DND-41 (cell line): ENCODE measurements at regions not wholly inside any gene's neighbourhood (a gene's known extent, or its start where the extent isn't known, plus 50 kb on each side); places are given as distances from the start of the nearest gene placed in this dataset.

ENCODE experiments used
- ATAC-seq: fragments of 200-7000 bp; cut with Tn5 transposase; 3 replicates; pipeline ENCODE4 v1.9.1; 2021; ENCODE audit warnings: low read depth; ENCODE audit not compliant: insufficient read depth
- DNase-seq: peaks from one replicate; pipeline ENCODE4 v3.0.0-alpha.2; 2020
- H2AFZ ChIP-seq: 2 replicates; pipeline ENCODE4 v1.6.0; 2012; ENCODE audit warnings: low read depth, low read length
- H3K27ac ChIP-seq: 2 replicates; pipeline ENCODE4 v1.5.1; 2012; ENCODE audit warnings: low read length, inconsistent platforms
- H3K27me3 ChIP-seq: fragments of 200-600 bp; sonication (generic); 2 replicates; pipeline ENCODE4 v1.6.0; 2012; ENCODE audit warnings: low read length, mild to moderate bottlenecking, inconsistent platforms; ENCODE audit not compliant: insufficient read depth, poor library complexity
- H3K36me3 ChIP-seq: 2 replicates; pipeline ENCODE4 v1.5.1; 2012; ENCODE audit warnings: low read length, inconsistent platforms; ENCODE audit not compliant: insufficient read depth
- H3K4me1 ChIP-seq: 2 replicates; pipeline ENCODE4 v1.5.1; 2012; ENCODE audit warnings: mild to moderate bottlenecking, low read length; ENCODE audit not compliant: insufficient read depth
- H3K4me2 ChIP-seq: 2 replicates; pipeline ENCODE4 v1.6.0; 2012; ENCODE audit warnings: mild to moderate bottlenecking, moderate library complexity, low read length, inconsistent platforms; ENCODE audit not compliant: insufficient read depth
- H3K4me3 ChIP-seq, 2 experiments: fragments of 200-600 bp in 1 of 2; shearing (Covaris generic) in 1 of 2; 2 replicates each; pipeline ENCODE4 v1.5.1; 2012 to 2016; ENCODE audit warnings: inconsistent platforms in 2 of 2, low read length in 2 of 2, mild to moderate bottlenecking in 2 of 2, low read depth in 1 of 2, moderate library complexity in 1 of 2
- H3K79me2 ChIP-seq: 2 replicates; pipeline ENCODE4 v1.6.0; 2012; ENCODE audit warnings: low read length, inconsistent platforms; ENCODE audit not compliant: insufficient read depth
- H3K9ac ChIP-seq: 2 replicates; pipeline ENCODE4 v1.6.0; 2012; ENCODE audit warnings: low read depth, mild to moderate bottlenecking, inconsistent platforms, low read length, moderate library complexity
- H3K9me3 ChIP-seq: 2 replicates; pipeline ENCODE4 v1.5.1; 2012; ENCODE audit warnings: low read length, moderate library complexity, mild to moderate bottlenecking, inconsistent platforms; ENCODE audit not compliant: insufficient read depth, severe bottlenecking
- H4K20me1 ChIP-seq: 2 replicates; pipeline ENCODE4 v1.6.0; 2012; ENCODE audit warnings: low read length; ENCODE audit not compliant: insufficient read depth
- CTCF ChIP-seq: IDR thresholded peaks from 2 replicates; pipeline ENCODE4 v1.5.1; 2012; ENCODE audit warnings: borderline replicate concordance, low read length, moderate library complexity, mild to moderate bottlenecking; ENCODE audit not compliant: poor library complexity, severe bottlenecking; ENCODE audit errors: extremely low read depth
- EZH2 ChIP-seq: IDR thresholded peaks from 3 replicates; pipeline ENCODE4 v1.6.1; 2012; ENCODE audit warnings: borderline replicate concordance, low read depth, mild to moderate bottlenecking, moderate library complexity, low read length, inconsistent platforms; ENCODE audit not compliant: severe bottlenecking

- TF ChIP-seq CTCF = no peak
- no peak for TF ChIP-seq EZH2
- H3K27ac ChIP-seq = no peak overlapping the region
- no peak for ATAC-seq
- DNase-seq = no peak
- no peaks in the 10 kb centered on the region for H3K36me3 ChIP-seq
- H3K27me3 ChIP-seq = no peaks in the 10 kb centered on the region
- no peaks in the 10 kb centered on the region for H3K4me1 ChIP-seq
- H3K4me2 ChIP-seq = no peak overlapping the region
- no peak overlapping the region for H2AFZ ChIP-seq
- H4K20me1 ChIP-seq = no peaks in the 10 kb centered on the region; the same call in 1 of the 2 replicates
- H3K4me3 ChIP-seq = no peak overlapping the region
- no peaks in the 10 kb centered on the region for H3K9me3 ChIP-seq
- no peak overlapping the region for H3K9ac ChIP-seq
- H3K79me2 ChIP-seq = no peaks in the 10 kb centered on the region
Observed at GRCh38 chr11:30109774-30110173, 92.9 kb upstream of the KCNA4 start.

- ATAC-seq = no peak
- H3K9me3 ChIP-seq = no peaks in the 10 kb centered on the region
- TF ChIP-seq CTCF (no peak), EZH2 (no peak)
- no peak overlapping the region for H3K9ac ChIP-seq
- no peak overlapping the region for H3K4me2 ChIP-seq
- H3K27ac ChIP-seq = no peak overlapping the region
- no peak for DNase-seq
- no peak overlapping the region for H2AFZ ChIP-seq
- no peaks in the 10 kb centered on the region for H3K4me1 ChIP-seq
- no peak overlapping the region for H3K4me3 ChIP-seq
- no peaks in the 10 kb centered on the region for H4K20me1 ChIP-seq
- no peaks in the 10 kb centered on the region for H3K36me3 ChIP-seq
- H3K79me2 ChIP-seq = no peaks in the 10 kb centered on the region
- H3K27me3 ChIP-seq = no peaks in the 10 kb centered on the region
Observed at GRCh38 chr11:30110691-30111090, 93.9 kb upstream of the KCNA4 start.

GRCh38 chr11:30111786-30112185, 95.0 kb upstream of the KCNA4 start:
- Histone ChIP-seq H4K20me1 (no peaks in the 10 kb centered on the region), H3K9ac (no peak overlapping the region), H3K27ac (no peak overlapping the region), H3K4me1 (no peaks in the 10 kb centered on the region), H3K79me2 (no peaks in the 10 kb centered on the region), H3K9me3 (no peaks in the 10 kb centered on the region), H2AFZ (no peak overlapping the region), H3K4me2 (no peak overlapping the region), H3K27me3 (no peaks in the 10 kb centered on the region), H3K4me3 (no peak overlapping the region), H3K36me3 (no peaks in the 10 kb centered on the region)
- TF ChIP-seq EZH2 = no peak
- TF ChIP-seq CTCF = no peak
- ATAC-seq (no peak), DNase-seq (no peak)

- Histone ChIP-seq H3K4me3 (no peak overlapping the region), H3K79me2 (no peaks in the 10 kb centered on the region), H3K27ac (no peak overlapping the region), H3K9me3 (no peaks in the 10 kb centered on the region), H4K20me1 (no peaks in the 10 kb centered on the region), H3K4me2 (no peak overlapping the region), H3K36me3 (no peaks in the 10 kb centered on the region), H3K9ac (no peak overlapping the region), H2AFZ (no peak overlapping the region), H3K27me3 (no peaks in the 10 kb centered on the region), H3K4me1 (no peaks in the 10 kb centered on the region)
- TF ChIP-seq CTCF (no peak), EZH2 (no peak)
- DNase-seq = no peak
- no peak for ATAC-seq
Observed at GRCh38 chr11:30113326-30113898, 96.6 kb upstream of the KCNA4 start.
